Fibroblast of pulmonary artery (primary cell): ENCODE measurements at regions not wholly inside any gene's neighbourhood (a gene's known extent, or its start where the extent isn't known, plus 50 kb on each side); places are given as distances from the start of the nearest gene placed in this dataset.

Experiments
- DNase-seq: peaks from one replicate; pipeline ENCODE4 v3.0.0-alpha.2; 2010; ENCODE audit warnings: low read depth
- H3K4me3 ChIP-seq: replicated peaks from 2 replicates; pipeline ENCODE4 v1.5.1; 2011; ENCODE audit warnings: low read depth, mild to moderate bottlenecking, control low read depth, low read length, moderate library complexity
- TF ChIP-seq, protein P1 (sequence below): IDR thresholded peaks from 2 replicates; pipeline ENCODE4 v1.5.1; 2011; ENCODE audit warnings: mild to moderate bottlenecking, control low read depth, low read length, inconsistent platforms; ENCODE audit errors: missing control alignments

DNA sequence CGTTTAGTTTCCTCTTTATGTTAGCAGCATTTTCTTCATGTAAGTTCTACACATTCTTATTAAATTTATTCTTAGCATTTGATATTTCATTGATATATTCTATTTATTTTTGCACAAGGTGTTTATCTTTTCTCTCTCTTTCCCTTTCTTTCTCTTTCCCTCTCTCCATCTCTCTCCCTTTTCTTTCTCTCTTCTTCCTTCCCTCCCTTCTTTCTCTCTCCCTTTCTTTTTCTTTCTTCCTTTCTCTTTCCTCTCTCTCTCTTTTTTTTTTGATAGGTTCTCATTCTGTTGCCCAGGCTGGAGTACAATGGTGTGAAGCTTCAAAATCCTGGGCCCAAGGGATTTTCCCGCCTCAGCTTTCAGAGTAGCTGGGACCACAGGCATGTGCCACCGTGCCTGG lies 176.4 kb downstream of the AXIN2 start:
- TF ChIP-seq, protein P1, sequence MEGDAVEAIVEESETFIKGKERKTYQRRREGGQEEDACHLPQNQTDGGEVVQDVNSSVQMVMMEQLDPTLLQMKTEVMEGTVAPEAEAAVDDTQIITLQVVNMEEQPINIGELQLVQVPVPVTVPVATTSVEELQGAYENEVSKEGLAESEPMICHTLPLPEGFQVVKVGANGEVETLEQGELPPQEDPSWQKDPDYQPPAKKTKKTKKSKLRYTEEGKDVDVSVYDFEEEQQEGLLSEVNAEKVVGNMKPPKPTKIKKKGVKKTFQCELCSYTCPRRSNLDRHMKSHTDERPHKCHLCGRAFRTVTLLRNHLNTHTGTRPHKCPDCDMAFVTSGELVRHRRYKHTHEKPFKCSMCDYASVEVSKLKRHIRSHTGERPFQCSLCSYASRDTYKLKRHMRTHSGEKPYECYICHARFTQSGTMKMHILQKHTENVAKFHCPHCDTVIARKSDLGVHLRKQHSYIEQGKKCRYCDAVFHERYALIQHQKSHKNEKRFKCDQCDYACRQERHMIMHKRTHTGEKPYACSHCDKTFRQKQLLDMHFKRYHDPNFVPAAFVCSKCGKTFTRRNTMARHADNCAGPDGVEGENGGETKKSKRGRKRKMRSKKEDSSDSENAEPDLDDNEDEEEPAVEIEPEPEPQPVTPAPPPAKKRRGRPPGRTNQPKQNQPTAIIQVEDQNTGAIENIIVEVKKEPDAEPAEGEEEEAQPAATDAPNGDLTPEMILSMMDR: no peak
- DNase-seq: no peak
- no peak overlapping the region for H3K4me3 ChIP-seq

DNA sequence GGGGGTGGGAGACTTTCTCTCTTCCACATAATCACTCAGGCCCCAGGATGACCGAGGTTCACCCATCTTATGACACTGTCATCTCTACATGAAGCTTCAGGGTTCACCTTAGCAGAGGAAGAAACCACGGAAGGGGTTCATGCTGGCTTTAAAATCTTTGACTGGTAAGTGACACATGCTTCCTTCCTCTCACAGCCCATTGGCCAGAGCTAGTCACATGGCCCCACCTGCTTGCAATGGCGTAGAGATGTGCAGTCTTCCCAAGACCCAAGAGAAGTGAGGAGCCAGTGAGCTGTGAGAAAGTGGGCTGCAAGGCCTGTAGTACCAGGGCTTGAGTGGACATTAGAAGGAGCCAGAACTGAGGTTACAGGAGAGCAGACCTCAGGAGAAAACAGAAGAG lies 180.3 kb downstream of the AXIN2 start:
- no peak overlapping the region for H3K4me3 ChIP-seq
- TF ChIP-seq, protein P1: no peak
- no peak for DNase-seq

DNA sequence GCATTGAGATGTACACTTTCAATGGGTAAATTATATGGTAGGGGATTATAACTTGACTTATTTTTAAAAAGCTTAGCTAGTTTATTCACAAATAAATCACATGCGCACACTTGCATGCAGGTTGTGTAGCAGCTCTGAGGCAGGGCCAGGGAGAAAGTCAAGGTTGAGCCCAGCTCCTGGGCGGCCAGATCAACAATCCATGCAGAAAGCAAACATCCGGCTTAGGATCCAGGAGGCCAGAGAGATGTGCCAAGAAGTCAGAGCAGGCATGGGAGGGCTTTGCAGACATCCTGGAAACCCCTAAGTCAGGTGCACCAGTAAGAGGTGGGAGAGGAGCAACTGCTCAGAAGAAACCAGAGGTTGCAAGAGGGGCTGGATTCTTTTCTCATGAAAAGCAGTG lies 186.5 kb downstream of the AXIN2 start:
- no peak for DNase-seq
- TF ChIP-seq, protein P1: no peak
- no peak overlapping the region for H3K4me3 ChIP-seq

DNA sequence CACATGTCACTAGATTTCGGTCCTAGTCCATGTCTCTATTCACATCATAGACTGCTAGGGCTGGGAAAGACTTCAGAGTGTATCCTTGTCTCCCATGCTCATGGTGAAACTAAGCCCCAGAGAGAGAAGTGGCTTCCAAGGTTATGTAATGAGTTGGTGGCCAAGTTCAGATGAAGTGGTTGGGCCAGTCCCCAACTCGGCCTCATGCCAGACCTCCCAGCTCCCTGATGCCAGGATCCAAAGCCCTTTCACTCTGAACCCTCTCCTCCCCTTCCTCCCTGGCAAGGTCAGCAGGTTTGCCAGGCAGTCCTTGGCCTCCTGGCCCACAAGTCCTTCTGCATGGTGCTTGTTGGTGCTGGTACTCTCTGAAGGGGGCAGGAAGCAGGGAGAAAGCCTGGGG lies 189.7 kb downstream of the AXIN2 start:
- TF ChIP-seq, protein P1: no peak
- no peak for DNase-seq
- H3K4me3 ChIP-seq: no peak overlapping the region

DNA sequence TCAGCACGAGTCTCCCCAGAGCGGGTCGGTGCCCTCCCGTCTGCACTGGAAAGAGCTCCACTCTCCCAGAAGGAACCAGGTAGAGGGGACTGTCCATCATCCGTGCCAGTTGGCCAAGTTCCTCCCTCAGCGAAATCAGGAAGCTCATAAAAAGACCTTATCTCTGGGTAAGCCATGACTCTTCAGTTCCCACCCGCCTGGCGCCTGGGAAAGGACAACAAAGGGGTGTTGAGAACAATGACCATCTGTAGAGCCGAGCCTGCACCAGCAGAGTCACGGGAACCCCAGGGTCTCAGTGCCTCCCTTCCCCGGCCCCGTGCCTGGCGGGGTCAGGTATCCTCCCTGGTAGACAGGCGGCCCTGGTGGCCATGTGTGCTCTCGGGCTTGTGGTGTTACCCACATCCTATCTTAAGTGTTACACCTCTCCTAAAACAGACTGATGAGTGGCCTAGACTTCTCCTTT lies 190.7 kb downstream of the AXIN2 start:
- no peak overlapping the region for H3K4me3 ChIP-seq
- peak; percentile 39 for DNase-seq
- TF ChIP-seq, protein P1: no peak

DNA sequence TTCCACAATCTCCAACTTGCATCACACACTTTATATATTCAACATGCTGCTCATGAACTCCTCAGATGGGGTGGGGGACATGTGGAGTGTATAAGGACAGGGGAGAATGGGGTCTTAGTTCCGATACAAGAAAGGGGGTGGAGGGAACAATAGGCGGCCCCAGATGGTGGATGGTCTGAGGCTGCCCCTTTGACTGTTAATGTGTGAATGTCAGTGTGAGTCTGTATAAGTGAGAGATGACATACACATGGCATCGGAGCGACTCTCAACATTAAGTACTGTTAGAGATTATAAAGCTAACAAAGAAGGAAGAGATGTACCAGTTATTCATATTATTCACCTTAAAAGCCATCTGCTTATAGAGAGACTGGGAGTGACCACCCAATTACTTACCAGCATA lies 193.1 kb downstream of the AXIN2 start:
- no peak overlapping the region for H3K4me3 ChIP-seq
- TF ChIP-seq, protein P1: no peak
- DNase-seq: no peak

DNA sequence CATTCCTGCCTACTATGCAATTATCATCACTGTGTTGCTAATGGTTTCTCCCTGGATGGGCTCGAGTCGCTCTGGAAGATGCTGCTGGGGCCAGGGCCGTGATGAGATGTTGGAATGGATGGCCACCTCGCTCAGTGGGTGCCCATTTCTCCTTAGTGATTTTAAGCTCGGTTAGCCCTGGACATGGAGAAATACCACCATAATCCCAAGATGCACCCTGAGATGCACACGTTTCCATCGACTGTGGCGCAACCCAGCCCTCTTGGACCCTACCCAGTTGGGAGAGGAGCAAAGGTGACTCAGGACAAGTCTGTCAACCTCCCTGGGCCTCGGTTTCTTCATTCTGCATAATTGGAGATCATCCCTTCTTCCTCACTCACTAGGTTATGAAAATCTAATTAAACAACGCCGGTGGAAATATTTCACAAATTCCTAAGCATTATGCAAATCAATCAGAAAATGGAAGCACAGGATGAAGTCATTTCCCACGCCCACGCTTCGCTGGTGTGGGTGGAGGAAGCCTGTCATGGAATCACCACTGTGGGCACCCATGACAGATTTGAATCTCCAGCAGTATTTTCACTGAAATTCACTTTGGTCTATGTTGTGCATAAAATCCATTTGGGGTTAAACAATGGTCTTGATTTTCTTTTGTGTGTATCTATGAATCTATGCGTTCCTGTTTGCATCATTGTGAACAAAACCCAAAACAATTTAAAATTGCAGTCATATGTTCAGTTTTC lies 195.2 kb downstream of the AXIN2 start:
- DNase-seq: no peak
- TF ChIP-seq, protein P1: no peak
- no peak overlapping the region for H3K4me3 ChIP-seq
